Activated T-helper 1 cell treated with Interleukin-2 at 50 U/mL for 16 hours (primary cell): ENCODE measurements at regions not wholly inside any gene's neighbourhood (a gene's known extent, or its start where the extent isn't known, plus 50 kb on each side); places are given as distances from the start of the nearest gene placed in this dataset.

Source experiments
- DNase-seq: peaks from one replicate; pipeline ENCODE4 v3.0.0-alpha.2; 2020; ENCODE audit warnings: low read depth

DNA sequence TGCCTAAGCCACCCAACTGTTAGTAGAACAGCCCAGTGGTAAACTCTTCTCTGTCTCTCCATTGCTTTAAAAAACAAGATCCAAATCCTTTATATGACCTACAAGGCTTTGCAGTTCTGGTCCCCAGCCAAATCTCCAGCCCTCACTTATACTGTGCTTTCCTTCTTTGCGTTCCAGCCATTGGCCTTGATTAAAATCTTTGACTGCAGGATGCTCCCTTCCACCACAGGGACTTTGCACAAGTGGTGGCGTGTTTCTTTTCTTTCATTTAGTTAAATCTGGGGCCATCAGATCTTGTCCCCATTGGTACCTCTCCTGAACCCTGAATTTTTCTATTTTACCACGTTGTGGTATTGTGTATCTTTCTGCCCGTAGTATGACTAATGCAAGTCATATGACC, 183.7 kb downstream of the VRK1 start:
- DNase-seq, result no peak

- DNase-seq, result no peak
Measured at GRCh38 chr14:96986256-96987085, 189.3 kb downstream of the VRK1 start.

DNA sequence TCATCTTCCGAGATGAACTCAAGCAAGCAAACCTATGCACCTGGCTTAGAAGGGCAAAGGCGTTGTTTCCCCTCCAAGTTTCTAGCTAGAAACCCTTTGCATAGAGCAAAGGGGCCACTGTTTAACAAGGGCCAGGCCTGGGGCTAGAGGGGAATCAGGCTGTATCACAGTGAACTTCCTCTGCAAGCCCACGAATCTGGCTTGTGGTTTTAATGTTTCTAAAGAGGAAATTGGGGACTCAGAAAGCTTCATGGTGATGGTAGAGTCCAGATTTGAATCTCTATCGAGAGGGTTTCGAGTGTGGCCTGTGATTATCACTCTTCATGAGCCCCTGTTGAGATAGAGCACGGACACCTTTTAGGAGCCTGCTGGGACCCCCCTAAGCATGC, 189.9 kb downstream of the VRK1 start:
- no peak for DNase-seq

- no peak for DNase-seq
Measured at GRCh38 chr14:96987771-96988170, 190.6 kb downstream of the VRK1 start.

DNA sequence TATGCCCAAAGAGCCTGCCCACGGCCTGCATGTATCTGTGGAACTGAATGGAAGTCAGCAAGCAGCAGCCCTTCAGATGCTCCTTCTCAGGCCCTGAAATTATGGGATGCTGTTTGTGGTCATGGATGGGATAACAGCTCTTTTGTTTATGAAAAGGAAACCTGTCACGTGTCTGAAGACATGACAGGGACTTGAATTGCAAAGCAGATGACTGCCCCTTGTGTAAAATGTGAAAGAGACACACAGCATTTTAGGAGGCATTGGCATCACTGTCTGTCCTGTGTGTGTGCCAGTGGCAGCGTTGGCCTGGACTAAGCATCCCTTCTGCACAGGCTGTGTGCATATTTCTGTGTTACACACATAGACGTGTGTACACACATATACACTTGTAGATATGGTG, 192.1 kb downstream of the VRK1 start:
- DNase-seq, result no peak

DNA sequence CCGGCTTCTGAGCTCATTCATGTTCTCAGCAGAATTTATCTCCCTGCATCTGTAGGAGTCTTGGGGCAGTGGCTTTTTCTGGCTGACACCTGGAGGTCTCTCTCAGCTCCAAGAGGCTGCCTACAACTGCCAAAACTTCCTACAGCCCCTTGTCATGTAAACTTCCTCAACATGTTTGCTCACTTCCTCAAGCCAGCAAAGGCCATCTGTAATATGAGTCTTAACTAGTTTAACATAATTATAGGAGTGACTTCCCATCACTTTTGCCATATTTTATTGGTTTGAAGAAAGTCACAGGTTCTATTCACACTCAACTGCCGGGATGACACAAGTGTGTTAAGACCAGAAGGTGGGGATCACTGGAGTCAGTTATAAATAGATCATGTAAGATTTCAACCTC, 194.0 kb downstream of the VRK1 start:
- DNase-seq, result no peak

DNA sequence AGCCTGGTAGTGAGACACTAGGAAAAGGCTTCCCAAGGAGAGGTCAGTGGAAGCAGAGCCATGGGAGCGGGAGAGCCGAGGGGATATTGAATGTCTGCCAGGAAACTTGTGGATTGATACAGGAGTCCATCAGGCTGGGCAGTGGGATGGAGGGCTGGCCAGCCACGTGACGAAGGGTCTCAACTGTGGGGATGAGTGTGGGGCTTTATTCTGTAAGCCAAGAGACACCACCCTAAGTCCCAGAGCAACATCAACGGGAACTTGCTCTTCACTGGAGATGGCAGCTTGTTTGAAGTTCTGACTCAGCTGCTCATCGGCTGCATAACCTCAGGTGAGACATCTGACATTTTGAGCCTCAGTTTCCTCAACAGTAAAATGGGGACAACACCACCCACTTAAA, 197.8 kb downstream of the VRK1 start:
- DNase-seq, result no peak

DNA sequence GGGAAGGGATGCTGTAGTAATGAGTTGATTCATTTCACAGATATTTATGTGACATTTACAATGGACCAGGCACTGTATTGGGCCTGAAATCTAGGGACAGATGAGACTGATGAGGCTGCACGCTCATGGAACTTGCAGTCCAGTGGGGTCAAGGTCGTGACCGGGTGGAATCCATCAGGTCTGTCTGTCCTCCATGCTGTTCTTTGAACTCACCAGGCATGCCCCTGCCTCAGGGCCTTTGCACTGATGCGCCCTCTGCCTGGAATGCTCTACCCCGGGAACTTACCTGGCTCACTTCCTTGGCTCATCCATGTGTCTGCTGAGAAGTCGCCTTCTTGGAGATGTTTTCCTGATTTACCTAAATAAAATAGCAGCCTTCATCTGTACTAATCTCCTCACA, 200.1 kb downstream of the VRK1 start:
- no peak for DNase-seq

- DNase-seq, result no peak
Measured at GRCh38 chr14:96997996-96998395, 200.8 kb downstream of the VRK1 start.

DNA sequence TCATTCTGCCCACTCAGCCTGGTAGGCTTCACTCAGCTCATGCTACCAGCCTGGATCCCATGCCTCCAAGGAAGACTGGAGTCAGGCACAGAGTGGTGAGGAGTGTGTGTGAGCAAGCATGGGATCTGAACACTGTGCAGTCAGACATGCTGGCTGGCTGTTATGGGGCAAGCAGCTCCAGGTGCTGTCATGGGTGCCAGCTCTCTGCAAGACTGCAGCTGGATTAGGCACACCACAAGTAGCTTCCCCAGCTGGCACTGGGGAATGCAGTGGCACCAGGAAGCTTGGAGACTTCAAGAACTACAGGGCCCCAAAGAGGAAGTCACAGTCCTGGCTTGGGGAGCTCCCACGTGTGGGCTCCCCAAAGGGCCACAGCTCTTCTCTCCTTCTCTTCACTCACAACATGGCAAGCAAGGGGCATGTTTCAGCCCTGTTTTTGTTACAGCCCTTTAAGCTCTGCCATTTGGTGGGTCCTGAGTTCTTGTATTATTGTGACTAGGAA, 202.5 kb downstream of the VRK1 start:
- no peak for DNase-seq

DNA sequence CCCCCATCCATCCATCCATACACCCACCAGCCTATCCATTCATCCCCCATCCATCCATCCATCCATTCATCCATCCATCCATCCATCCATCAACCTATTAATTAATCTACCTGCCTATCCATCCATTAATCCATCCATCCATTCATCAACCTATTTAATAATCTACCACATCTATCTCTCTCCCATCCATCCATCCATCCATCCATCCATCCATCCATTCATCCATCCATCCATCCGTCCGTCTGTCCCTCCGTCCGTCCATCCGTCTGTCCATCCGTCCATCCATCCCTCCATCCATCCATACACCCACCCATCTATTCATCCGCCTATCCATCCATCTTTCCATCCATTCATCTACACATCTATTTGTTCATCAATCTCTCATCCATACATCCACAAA, 205.3 kb downstream of the VRK1 start:
- no peak for DNase-seq

DNA sequence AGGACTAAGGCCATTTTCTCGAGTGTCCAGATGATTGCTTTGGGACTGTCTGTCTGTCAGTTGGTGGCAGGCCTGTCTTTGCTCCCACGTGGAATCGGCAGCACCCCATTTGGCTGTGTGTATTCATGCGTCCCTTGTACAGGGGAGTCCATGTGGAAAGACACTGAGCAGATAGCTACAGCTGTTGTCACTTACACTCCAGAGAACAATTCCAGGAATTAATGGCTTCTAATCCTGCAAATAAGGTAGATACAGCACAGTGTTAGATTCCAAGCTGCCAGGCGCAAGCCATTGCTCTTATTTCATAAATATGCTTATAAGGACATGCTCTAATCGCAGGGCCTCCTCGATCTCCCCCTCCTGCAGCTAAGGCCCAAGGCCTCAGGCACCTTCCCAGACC, 208.8 kb downstream of the VRK1 start:
- DNase-seq, result no peak

GRCh38 chr14:97010491-97011160, 213.4 kb downstream of the VRK1 start:
- no peak for DNase-seq

- DNase-seq, result no peak
Measured at GRCh38 chr14:97013878-97014277, 216.7 kb downstream of the VRK1 start.

DNA sequence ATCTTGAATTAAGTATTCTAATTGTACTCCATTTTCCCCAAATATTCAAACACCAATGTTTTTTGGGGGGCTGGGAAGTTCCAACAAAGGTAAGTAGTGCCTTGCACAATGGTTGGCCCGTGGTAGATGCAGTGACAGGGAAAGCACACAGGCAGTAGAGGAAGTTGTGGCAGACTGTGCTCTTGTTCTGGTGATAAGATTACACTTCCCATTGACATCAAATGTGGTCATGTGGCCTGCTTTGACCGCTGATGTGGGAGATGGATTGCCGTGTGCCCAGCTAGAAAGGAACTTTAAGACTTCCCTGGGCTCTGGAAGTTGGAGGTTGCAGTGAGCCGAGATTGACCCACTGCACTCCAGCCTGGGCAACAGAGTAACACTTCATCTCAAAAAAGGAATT, 223.8 kb downstream of the VRK1 start:
- no peak for DNase-seq

DNA sequence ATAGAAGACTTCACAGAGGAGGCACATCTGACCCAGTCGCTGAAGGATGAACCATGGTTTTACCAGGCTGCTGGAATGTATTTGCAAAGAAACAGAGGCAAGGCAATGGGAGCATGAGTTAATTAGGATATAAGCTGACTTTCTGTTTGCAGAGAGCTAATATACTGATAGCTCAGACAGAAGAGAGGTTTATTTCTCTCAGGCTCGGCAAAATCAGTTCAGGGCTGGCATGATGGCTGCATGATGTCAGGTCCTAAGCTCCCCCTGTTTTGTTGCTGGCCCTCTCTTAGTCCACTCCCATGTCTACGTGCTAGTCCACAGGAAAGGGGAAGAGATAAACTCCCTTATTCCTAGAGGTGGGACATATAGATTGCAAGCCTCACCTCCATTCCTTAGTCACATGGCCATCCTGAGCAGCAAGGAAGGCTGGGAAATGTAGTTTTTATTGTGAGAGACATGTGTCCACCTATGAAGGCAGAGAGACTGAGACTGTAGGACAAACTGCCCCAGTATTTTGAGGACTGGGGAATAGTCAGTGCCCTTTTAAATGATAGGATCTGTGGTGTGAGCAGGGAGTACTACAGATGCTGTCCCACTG, 224.5 kb downstream of the VRK1 start:
- no peak for DNase-seq

GRCh38 chr14:97022741-97023140, 225.6 kb downstream of the VRK1 start:
- no peak for DNase-seq

DNA sequence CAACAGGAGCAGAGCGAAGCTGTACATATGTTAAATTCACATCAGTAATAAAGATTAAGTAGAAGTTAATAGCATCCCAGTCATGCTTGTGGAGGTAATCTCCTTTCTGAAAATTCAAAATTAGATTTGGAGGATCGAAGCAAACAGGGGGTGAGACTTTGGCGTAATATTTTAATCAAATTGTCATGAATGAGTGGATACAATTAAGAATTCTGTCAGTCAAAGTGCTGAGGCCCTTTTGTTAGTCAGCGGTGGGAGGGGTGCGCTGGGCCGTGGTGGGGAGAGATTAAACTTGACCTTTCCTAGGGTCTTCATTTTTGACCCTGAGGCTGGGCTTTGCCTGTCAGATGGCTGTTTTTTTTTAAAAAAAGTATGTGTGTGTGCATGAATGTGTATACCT, 226.7 kb downstream of the VRK1 start:
- DNase-seq, result no peak

DNA sequence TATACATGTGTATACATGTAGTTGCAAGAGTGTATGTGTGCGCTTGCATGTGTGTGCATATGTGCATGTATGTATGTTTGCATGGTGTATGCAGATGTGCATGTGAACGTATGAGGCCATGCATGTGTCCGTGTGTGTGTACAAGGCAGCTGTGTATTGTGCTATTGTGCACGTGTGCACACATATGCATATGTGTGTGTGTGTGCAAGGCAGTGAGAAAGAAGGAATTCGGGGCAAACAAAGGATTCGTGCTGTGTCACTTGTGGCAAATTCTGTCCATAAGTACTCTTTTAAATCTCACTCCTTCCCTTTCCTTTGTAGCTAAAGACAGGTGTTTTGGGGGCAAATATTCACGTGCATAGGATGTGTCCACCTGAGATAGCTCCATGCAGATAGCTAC, 227.1 kb downstream of the VRK1 start:
- no peak for DNase-seq

GRCh38 chr14:97025722-97026121, 228.5 kb downstream of the VRK1 start:
- DNase-seq, result no peak

GRCh38 chr14:97027256-97027999, 230.2 kb downstream of the VRK1 start:
- no peak for DNase-seq

GRCh38 chr14:97028382-97028781, 231.2 kb downstream of the VRK1 start:
- no peak for DNase-seq

DNA sequence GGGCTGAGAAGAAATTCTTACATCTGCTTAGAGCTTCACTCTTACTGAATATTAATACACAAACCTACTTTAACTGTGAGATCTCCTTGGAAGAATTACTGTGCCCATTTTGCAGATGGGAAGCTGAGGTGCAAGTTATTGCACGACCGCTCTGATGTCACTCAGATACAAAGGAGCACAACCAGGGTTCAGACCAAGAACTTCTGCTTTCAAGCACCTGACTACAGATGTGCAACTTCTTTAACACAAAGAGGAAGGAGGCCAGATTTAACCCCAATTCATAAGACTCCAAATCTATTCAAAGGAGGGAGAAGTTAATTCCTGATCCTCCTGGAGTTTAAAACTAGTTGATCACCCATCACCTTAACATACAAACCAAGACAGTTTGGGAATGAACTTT, 232.6 kb downstream of the VRK1 start:
- no peak for DNase-seq
